ENCODE measurements at regions not wholly inside any gene's neighbourhood (a gene's known extent, or its start where the extent isn't known, plus 50 kb on each side); places are given as distances from the start of the nearest gene placed in this dataset.
"Not testable (repeated sequence)": the region's sequence is repeated elsewhere in the genome, so short reads cannot be mapped to it uniquely, and the experiment has no call there.

DNA sequence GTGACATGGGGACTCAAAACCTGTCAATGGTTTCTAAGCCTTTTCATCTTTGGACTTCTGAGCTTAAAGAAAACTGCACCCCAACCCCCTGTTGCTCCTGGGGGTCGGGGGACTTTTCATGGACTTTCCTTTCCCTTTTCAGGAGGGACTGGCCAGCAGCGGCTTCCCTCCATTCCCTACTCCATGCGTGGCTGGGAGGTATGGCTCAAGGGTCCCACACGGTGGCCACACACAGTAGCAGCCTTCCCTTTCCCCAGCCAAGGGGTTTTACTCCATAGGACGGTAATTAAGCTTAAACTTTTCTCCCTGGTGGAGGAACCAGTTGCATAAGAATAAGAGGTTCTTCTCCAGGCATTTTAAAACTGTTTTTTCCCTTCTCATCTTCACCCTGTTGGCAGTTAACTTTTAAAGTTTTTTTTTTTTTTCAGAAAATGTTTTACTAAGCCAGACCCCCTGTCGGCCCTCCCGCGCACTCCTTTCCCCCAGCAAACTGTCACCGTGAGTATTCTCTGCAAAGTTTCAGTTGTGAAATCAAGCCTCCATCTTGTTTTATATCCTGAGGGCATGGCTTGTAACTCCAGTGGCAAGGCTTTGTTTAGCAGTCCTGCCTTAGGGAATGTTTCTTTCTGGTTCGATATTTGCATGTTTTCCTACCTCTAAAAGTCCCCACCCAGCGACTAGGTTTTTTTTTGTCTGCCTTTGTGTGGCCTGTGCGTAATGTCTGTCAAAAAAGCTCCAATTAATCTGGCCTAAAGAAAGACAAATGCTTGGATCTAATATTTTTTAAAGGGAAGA is 325.7 kb downstream of the TLL1 start:
- Histone ChIP-seq H3K9me3 (no peaks in the 10 kb centered on the region), H3K4me3 (no peak overlapping the region), H3K27me3 (no peaks in the 10 kb centered on the region), H3K27ac (replicated peaks in 1 of 4) (no peak overlapping the region), H3K4me1 (no peaks in the 10 kb centered on the region), H3K36me3 (no peaks in the 10 kb centered on the region)
- TF ChIP-seq POLR2AphosphoS5 (IDR thresholded peaks at IDR 0.05) (no peak), POLR2A (IDR thresholded peaks at IDR 0.05; ENCODE audit: low read depth) (no peak), EP300 (IDR thresholded peaks at IDR 0.05) (no peak)
- TF ChIP-seq, protein P1, sequence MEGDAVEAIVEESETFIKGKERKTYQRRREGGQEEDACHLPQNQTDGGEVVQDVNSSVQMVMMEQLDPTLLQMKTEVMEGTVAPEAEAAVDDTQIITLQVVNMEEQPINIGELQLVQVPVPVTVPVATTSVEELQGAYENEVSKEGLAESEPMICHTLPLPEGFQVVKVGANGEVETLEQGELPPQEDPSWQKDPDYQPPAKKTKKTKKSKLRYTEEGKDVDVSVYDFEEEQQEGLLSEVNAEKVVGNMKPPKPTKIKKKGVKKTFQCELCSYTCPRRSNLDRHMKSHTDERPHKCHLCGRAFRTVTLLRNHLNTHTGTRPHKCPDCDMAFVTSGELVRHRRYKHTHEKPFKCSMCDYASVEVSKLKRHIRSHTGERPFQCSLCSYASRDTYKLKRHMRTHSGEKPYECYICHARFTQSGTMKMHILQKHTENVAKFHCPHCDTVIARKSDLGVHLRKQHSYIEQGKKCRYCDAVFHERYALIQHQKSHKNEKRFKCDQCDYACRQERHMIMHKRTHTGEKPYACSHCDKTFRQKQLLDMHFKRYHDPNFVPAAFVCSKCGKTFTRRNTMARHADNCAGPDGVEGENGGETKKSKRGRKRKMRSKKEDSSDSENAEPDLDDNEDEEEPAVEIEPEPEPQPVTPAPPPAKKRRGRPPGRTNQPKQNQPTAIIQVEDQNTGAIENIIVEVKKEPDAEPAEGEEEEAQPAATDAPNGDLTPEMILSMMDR (IDR thresholded peaks at IDR 0.05) = no peak
- no peak for DNase-seq (ENCODE audit: extremely low spot score)
- intact Hi-C loops (cut with DNase I) = no loop called here
- 83% methylated on average over 12 of the region's 12 CpGs for WGBS

DNA sequence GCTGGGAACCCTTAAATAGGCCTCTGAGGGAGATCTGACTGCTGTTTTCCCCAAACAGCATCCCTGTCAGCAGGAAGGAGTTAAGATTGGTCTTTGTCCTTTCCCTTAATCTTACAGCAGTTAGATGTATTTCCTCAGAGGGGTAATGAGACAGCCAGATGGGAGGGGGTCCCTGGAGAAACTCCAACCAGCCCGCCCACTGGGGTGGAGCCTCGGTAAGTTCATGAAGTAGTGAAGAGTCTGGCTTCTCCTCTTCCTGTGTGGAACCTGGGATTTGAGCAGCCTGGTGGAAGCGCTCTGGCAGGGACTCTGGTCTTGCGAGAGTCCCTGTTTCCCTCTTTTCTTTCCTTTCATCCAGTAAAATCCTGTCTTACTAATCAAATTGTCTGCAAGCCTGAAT is 330.0 kb downstream of the TLL1 start:
- intact Hi-C loops (cut with DNase I) = no loop called here
- H3K27me3 ChIP-seq = no peaks in the 10 kb centered on the region
- H3K9me3 ChIP-seq = no peaks in the 10 kb centered on the region
- DNase-seq (ENCODE audit: extremely low spot score) = no peak
- TF ChIP-seq POLR2AphosphoS5 (IDR thresholded peaks at IDR 0.05) (no peak), EP300 (IDR thresholded peaks at IDR 0.05) (no peak), POLR2A (IDR thresholded peaks at IDR 0.05; ENCODE audit: low read depth) (no peak)
- TF ChIP-seq, protein P1 (IDR thresholded peaks at IDR 0.05) = no peak
- no peak overlapping the region for H3K4me3 ChIP-seq
- WGBS = 82% methylated on average over 4 of the region's 4 CpGs
- H3K4me1 ChIP-seq = no peaks in the 10 kb centered on the region
- H3K27ac ChIP-seq (replicated peaks in 1 of 4) = no peak overlapping the region
- H3K36me3 ChIP-seq = no peaks in the 10 kb centered on the region

DNA sequence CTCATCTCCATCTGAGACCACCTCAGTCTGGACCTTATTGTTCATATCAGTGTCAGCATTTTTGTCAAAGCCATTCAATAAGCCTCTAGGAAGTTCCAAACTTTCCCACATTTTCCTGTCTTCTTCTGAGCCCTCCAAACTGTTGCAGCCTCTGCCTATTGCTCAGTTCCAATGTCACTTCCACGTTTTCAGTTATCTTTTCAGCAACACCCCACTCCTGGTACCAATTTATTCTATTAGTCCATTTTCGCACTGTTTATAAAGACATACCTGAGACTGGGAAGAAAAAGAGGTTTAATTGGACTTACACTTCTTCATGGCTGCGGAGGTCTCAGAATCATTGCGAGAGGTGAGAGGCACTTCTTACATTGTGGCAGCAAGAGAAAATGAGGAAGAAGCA is 339.3 kb downstream of the TLL1 start:
- peaks cover 0 to 29% (median 27%) of the 10 kb centered on the region in 4 donors for H3K9me3 ChIP-seq
- 91% methylated on average over 4 of the region's 4 CpGs for WGBS
- H3K27ac ChIP-seq (replicated peaks in 1 of 4); H3K4me1 ChIP-seq; H3K36me3 ChIP-seq; H3K4me3 ChIP-seq; DNase-seq (ENCODE audit: extremely low spot score); intact Hi-C loops (cut with DNase I); H3K27me3 ChIP-seq: not testable (repeated sequence)

DNA sequence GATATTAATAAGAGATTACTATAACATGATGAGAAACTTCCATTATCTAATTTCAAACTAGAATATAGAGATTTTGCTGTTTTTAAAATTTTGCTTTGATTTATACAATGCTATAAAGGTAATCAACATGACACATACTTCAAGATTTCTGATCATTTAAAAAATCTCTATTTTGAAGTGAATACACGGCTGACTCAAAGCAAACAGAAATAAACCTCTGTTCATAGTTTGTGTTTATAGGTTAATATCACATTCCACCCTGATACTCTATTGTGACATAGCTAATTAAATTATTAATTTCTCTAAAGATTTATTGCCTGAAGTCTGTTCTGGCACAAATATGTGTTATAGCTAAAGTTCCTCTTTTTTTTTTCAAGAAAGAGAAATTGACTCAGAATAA is 349.2 kb downstream of the TLL1 start:
- Histone ChIP-seq H3K9me3 (no peaks in the 10 kb centered on the region), H3K36me3 (no peaks in the 10 kb centered on the region), H3K4me1 (no peaks in the 10 kb centered on the region), H3K27ac (replicated peaks in 1 of 4) (no peak overlapping the region), H3K4me3 (no peak overlapping the region), H3K27me3 (no peaks in the 10 kb centered on the region)
- no peak for DNase-seq (ENCODE audit: extremely low spot score)
- intact Hi-C loops (cut with DNase I) = no loop called here
- no peak for TF ChIP-seq EP300 (IDR thresholded peaks at IDR 0.05)
- TF ChIP-seq POLR2AphosphoS5 (IDR thresholded peaks at IDR 0.05) = no peak
- TF ChIP-seq, protein P1 (IDR thresholded peaks at IDR 0.05) = no peak
- no peak for TF ChIP-seq POLR2A (IDR thresholded peaks at IDR 0.05; ENCODE audit: low read depth)
- WGBS = 85% methylated on average over 1 of the region's 1 CpG

DNA sequence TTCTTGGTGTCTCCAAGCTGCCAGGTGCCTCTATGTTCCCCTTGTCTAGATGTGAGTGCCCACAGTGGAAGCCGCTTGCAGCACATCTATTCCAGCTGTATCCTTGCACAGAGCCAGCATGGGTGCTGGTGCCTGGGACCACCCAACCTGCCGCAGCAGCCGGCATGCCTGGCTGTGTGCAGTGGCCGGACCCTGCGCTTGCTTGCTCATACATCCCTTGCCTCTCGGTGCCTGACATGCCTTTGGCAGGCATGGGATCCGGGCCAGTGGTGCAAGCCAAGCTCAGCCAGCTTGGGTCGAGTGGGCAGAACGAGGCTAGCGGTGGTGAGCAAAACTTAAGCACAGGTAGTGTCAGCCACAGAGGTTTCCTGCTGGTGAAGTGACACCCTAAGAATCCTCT is 355.1 kb downstream of the TLL1 start:
- H3K9me3 ChIP-seq = no peaks in the 10 kb centered on the region
- no peak for DNase-seq (ENCODE audit: extremely low spot score)
- no peak for TF ChIP-seq EP300 (IDR thresholded peaks at IDR 0.05)
- TF ChIP-seq, protein P1 (IDR thresholded peaks at IDR 0.05) = no peak
- TF ChIP-seq POLR2A (IDR thresholded peaks at IDR 0.05; ENCODE audit: low read depth) = no peak
- TF ChIP-seq POLR2AphosphoS5 (IDR thresholded peaks at IDR 0.05) = no peak
- no peaks in the 10 kb centered on the region for H3K4me1 ChIP-seq
- no peaks in the 10 kb centered on the region for H3K27me3 ChIP-seq
- no peaks in the 10 kb centered on the region for H3K36me3 ChIP-seq
- H3K27ac ChIP-seq (replicated peaks in 1 of 4) = no peak overlapping the region
- intact Hi-C loops (cut with DNase I) = no loop called here
- 93% methylated on average over 9 of the region's 10 CpGs for WGBS
- H3K4me3 ChIP-seq = no peak overlapping the region

Data from esophagus muscularis mucosa (tissue), 4 donors.